MM.1S (cell line): ENCODE measurements at regions not wholly inside any gene's neighbourhood (a gene's known extent, or its start where the extent isn't known, plus 50 kb on each side); places are given as distances from the start of the nearest gene placed in this dataset.

Source experiments
- EZH2 ChIP-seq: fragments of 300-600 bp; sonication (generic); optimal IDR thresholded peaks from 2 replicates; pipeline ENCODE3; 2017; ENCODE audit warnings: low read depth, mild to moderate bottlenecking, antibody characterized with exemption, low read length, mixed read lengths
- EZH2phosphoT487 ChIP-seq: fragments of 300-600 bp; sonication (generic); IDR thresholded peaks from 2 replicates; pipeline ENCODE4 v1.6.1; 2018; ENCODE audit warnings: antibody characterized with exemption, low read length
- TF ChIP-seq, protein P1 (sequence below): fragments of 300-600 bp; sonication (generic); IDR thresholded peaks from 2 replicates; pipeline ENCODE4 v1.5.1; 2016; ENCODE audit warnings: antibody characterized with exemption, low read length, mixed read lengths

DNA sequence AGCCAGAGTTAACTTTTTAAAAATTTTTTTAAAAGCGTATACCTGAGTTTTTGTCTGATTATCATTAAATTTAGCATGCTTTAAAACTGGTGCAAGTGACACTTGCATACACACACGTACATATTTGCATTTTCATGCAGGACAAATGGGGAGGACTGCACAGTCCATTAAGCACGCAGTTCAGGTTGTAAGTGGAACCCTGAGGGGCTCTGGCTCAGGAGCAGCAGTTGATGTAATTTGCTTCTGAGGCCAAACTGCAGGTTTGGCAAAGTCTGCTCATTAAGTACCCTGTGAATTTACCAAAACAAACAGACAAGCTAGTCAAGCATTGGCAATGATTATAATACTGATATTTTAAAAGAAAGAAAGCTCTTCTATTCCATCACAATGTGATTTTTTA lies 215.8 kb upstream of the PFKP start:
- TF ChIP-seq, protein P1, sequence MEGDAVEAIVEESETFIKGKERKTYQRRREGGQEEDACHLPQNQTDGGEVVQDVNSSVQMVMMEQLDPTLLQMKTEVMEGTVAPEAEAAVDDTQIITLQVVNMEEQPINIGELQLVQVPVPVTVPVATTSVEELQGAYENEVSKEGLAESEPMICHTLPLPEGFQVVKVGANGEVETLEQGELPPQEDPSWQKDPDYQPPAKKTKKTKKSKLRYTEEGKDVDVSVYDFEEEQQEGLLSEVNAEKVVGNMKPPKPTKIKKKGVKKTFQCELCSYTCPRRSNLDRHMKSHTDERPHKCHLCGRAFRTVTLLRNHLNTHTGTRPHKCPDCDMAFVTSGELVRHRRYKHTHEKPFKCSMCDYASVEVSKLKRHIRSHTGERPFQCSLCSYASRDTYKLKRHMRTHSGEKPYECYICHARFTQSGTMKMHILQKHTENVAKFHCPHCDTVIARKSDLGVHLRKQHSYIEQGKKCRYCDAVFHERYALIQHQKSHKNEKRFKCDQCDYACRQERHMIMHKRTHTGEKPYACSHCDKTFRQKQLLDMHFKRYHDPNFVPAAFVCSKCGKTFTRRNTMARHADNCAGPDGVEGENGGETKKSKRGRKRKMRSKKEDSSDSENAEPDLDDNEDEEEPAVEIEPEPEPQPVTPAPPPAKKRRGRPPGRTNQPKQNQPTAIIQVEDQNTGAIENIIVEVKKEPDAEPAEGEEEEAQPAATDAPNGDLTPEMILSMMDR = no peak
- TF ChIP-seq EZH2 (no peak), EZH2phosphoT487 (no peak)
